22Rv1 (cell line): ENCODE measurements at regions not wholly inside any gene's neighbourhood (a gene's known extent, or its start where the extent isn't known, plus 50 kb on each side); places are given as distances from the start of the nearest gene placed in this dataset.

ENCODE experiments used
- ZFX ChIP-seq: fragments of 450-650 bp; IDR thresholded peaks from 2 replicates; pipeline ENCODE4 v1.6.1; 2017; ENCODE audit warnings: antibody characterized with exemption, borderline replicate concordance
- TF ChIP-seq, protein P1 (sequence below): fragments of 450-650 bp; IDR thresholded peaks from 2 replicates; pipeline ENCODE4 v1.5.1; 2017; ENCODE audit warnings: mild to moderate bottlenecking

DNA sequence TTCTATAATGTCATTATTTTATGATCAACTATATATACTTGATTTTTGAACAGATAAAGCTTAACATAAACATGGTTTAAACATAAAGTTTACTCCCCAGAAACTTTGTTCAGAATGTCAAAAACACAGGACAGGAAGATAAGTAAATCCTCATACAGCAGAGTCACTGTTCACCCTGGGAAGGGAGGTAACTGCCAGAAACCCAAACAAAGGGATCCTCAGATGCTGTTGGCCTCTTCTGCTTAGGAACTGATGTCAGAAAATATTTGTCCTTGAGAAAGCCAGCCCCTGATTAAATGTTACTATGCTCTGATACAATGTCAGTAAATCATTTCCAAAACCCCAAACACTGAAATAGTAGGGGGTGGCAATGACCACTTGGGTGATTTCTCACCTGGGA is 185.3 kb downstream of the TJP1 start:
- TF ChIP-seq, protein P1, sequence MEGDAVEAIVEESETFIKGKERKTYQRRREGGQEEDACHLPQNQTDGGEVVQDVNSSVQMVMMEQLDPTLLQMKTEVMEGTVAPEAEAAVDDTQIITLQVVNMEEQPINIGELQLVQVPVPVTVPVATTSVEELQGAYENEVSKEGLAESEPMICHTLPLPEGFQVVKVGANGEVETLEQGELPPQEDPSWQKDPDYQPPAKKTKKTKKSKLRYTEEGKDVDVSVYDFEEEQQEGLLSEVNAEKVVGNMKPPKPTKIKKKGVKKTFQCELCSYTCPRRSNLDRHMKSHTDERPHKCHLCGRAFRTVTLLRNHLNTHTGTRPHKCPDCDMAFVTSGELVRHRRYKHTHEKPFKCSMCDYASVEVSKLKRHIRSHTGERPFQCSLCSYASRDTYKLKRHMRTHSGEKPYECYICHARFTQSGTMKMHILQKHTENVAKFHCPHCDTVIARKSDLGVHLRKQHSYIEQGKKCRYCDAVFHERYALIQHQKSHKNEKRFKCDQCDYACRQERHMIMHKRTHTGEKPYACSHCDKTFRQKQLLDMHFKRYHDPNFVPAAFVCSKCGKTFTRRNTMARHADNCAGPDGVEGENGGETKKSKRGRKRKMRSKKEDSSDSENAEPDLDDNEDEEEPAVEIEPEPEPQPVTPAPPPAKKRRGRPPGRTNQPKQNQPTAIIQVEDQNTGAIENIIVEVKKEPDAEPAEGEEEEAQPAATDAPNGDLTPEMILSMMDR, result no peak
- no peak for TF ChIP-seq ZFX
